Neutrophil (primary cell): ENCODE measurements at regions not wholly inside any gene's neighbourhood (a gene's known extent, or its start where the extent isn't known, plus 50 kb on each side); places are given as distances from the start of the nearest gene placed in this dataset.

Source experiments
- H3K27ac ChIP-seq: fragments of 200-600 bp; sonication (generic); 2 replicates; pipeline ENCODE4 v1.5.1; 2016; ENCODE audit warnings: mild to moderate bottlenecking, moderate library complexity
- H3K27me3 ChIP-seq: fragments of 200-600 bp; sonication (generic); 2 replicates; pipeline ENCODE4 v1.6.0; 2016; ENCODE audit warnings: mild to moderate bottlenecking
- H3K36me3 ChIP-seq: fragments of 200-600 bp; sonication (generic); 2 replicates; pipeline ENCODE4 v1.5.1; 2017
- H3K4me1 ChIP-seq, 2 experiments: fragments of 200-600 bp in 1 of 2; sonication (generic) in 1 of 2; 1 replicate in 1 of 2; 2 replicates in 1 of 2; pipeline versions ENCODE4 v1.5.1 to v1.6.1; 2013 to 2016; ENCODE audit warnings: low read depth in 1 of 2, low read length in 1 of 2, mild to moderate bottlenecking in 1 of 2, moderate library complexity in 1 of 2; ENCODE audit not compliant: control insufficient read depth in 1 of 2, insufficient read depth in 1 of 2
- H3K4me3 ChIP-seq, 2 experiments: fragments of 200-600 bp in 1 of 2; sonication (generic) in 1 of 2; 1 replicate in 1 of 2; 2 replicates in 1 of 2; pipeline ENCODE4 v1.5.1; 2013 to 2016; ENCODE audit warnings: low read depth in 1 of 2, low read length in 1 of 2, mild to moderate bottlenecking in 1 of 2, moderate library complexity in 1 of 2
- H3K9me3 ChIP-seq: fragments of 200-600 bp; sonication (generic); 2 replicates; pipeline ENCODE4 v1.5.1; 2016
- CTCF ChIP-seq: fragments of 200-600 bp; sonication (generic); IDR thresholded peaks from 2 replicates; pipeline ENCODE4 v1.5.1; 2016; ENCODE audit warnings: antibody characterized with exemption

GRCh38 chr2:36173760-36174404 lies 181.7 kb upstream of the CRIM1 start:
- Histone ChIP-seq H3K27ac (no peak overlapping the region), H3K4me1 (no peaks in the 10 kb centered on the region), H3K36me3 (no peaks in the 10 kb centered on the region), H3K27me3 (no peaks in the 10 kb centered on the region), H3K9me3 (no peaks in the 10 kb centered on the region), H3K4me3 (no peak overlapping the region)
- TF ChIP-seq CTCF: no peak

GRCh38 chr2:36172824-36173223 lies 182.8 kb upstream of the CRIM1 start:
- TF ChIP-seq CTCF: no peak
- no peaks in the 10 kb centered on the region for H3K4me1 ChIP-seq
- H3K27me3 ChIP-seq: no peaks in the 10 kb centered on the region
- no peak overlapping the region for H3K27ac ChIP-seq
- no peak overlapping the region for H3K4me3 ChIP-seq
- no peaks in the 10 kb centered on the region for H3K36me3 ChIP-seq
- no peaks in the 10 kb centered on the region for H3K9me3 ChIP-seq

- no peaks in the 10 kb centered on the region for H3K9me3 ChIP-seq
- no peaks in the 10 kb centered on the region for H3K4me1 ChIP-seq
- no peaks in the 10 kb centered on the region for H3K36me3 ChIP-seq
- TF ChIP-seq CTCF: no peak
- H3K27ac ChIP-seq: no peak overlapping the region
- no peaks in the 10 kb centered on the region for H3K27me3 ChIP-seq
- no peak overlapping the region for H3K4me3 ChIP-seq
Observed at GRCh38 chr2:36170805-36171204, 184.8 kb upstream of the CRIM1 start.

DNA sequence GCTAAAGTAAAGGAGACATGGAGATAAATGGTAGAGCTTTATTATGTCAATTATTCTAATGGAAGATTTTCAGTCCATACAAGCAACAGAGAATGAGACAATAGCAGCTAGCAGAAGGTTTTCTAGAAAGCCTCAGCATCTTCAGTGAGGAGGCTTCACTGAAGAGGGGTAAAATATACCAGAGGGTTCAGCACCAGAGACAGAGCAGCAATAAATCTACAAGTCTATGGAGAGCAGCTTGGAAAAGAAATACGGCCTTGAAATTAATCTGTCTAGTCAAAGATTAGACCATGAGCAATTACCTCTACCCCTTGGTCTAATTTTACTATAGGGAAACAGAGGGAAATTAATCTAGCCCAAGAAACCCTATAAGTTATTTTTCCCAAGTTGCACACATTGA lies 185.7 kb upstream of the CRIM1 start:
- no peaks in the 10 kb centered on the region for H3K9me3 ChIP-seq
- TF ChIP-seq CTCF: no peak

DNA sequence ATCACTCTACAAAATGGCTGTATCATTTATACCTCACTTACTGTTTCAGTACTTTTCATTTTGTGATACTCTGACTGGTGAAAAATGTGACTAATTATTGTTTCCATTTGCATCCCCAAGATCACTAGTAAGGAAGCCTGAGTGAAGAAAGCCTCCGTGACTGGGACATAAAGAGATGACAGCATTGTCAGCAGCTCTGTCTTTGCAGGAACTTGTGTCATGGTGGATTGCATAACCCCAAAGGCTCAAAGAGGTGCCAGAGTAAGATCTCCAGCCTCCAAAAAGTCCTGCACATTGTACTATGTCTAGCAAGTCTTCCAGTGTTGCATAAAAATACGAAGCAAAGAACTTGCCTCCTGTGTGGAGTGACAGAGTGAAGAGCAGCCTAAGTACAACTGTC lies 187.5 kb upstream of the CRIM1 start:
- Histone ChIP-seq H3K27me3 (no peaks in the 10 kb centered on the region), H3K36me3 (no peaks in the 10 kb centered on the region), H3K4me3 (no peak overlapping the region), H3K9me3 (no peaks in the 10 kb centered on the region), H3K27ac (no peak overlapping the region), H3K4me1 (no peaks in the 10 kb centered on the region)
- TF ChIP-seq CTCF: no peak

More for the DNA sequence above, 185.7 kb upstream of the CRIM1 start:
- H3K27ac ChIP-seq: no peak overlapping the region
- no peaks in the 10 kb centered on the region for H3K36me3 ChIP-seq
- H3K27me3 ChIP-seq: no peaks in the 10 kb centered on the region
- no peak overlapping the region for H3K4me3 ChIP-seq
- H3K4me1 ChIP-seq: no peaks in the 10 kb centered on the region
